ENCODE measurements at regions not wholly inside any gene's neighbourhood (a gene's known extent, or its start where the extent isn't known, plus 50 kb on each side); places are given as distances from the start of the nearest gene placed in this dataset.
"Not testable (repeated sequence)": the region's sequence is repeated elsewhere in the genome, so short reads cannot be mapped to it uniquely, and the experiment has no call there.

DNA sequence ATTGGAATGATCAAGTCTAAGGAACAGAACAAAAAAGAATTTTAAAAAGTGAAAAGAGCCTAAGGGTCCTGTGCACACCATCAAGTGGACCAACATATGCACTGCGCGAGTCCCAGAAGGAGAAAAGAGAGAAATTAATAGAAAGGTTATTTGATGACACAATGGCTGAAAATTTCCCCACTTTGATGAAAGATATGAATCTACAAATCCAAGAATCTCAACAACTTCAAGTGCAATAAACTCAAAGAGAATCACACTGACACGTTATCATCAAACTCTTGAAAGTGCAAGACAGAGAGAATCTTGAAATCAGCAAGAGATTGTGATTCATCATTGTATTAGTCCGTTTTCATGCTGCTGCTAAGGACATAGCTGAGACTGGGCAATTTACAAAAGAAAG, 230.8 kb downstream of the ADAMTS15 start:
- no peak for DNase-seq

GRCh38 chr11:130682471-130682870, 233.8 kb downstream of the SNX19 start:
- DNase-seq = not testable (repeated sequence)

GRCh38 chr11:130689222-130689908, 226.9 kb downstream of the SNX19 start:
- DNase-seq = no peak

- no peak for DNase-seq
Observed at GRCh38 chr11:130691581-130691980, 224.7 kb downstream of the SNX19 start.

DNA sequence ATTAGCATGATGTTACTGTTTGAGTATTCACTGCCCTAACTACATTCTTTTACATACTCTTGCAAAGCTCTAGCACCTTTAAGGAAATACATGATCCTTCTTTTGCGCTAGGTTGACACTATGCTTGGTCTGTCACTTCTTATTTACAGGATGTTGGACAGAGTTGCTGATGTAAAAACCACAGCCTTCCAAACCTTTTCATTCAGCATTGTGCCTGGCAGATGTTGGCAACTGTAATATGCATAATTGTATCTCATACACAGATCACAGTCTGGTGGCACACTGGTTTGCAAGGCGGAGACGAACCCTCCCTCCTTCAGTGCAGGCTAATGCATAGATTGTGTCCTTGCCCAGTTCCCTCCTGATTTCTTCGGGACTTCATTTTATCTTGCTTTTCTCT, 224.1 kb downstream of the SNX19 start:
- no peak for DNase-seq

GRCh38 chr11:130693543-130693942, 222.7 kb downstream of the SNX19 start:
- DNase-seq = no peak

- no peak for DNase-seq
Observed at GRCh38 chr11:130694488-130695045, 221.7 kb downstream of the SNX19 start.

GRCh38 chr11:130698174-130698573, 218.1 kb downstream of the SNX19 start:
- no peak for DNase-seq

- no peak for DNase-seq
Observed at GRCh38 chr11:130699561-130699960, 216.7 kb downstream of the SNX19 start.

DNA sequence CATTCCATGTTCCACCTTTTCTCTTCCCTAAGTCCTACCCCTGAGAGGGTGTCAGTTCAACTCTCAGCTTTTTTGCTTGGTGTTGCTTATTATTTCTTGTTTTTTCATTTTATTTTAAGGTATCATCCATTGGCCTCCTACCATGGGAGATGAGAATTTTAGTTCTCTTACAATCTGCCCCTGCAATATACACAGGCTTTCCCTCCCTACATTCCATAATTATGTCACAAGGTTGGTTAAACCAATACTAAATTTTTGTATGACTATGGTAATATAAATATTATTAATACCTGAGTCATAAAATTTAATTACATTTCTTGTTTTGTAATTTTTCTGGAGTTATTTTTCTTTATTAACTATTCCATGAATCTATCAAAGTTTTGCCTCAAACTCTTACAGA, 216.2 kb downstream of the SNX19 start:
- DNase-seq = no peak

- DNase-seq = no peak
Observed at GRCh38 chr11:130703489-130704190, 212.6 kb downstream of the SNX19 start.

- DNase-seq = no peak
Observed at GRCh38 chr11:130705670-130706421, 210.4 kb downstream of the SNX19 start.

- no peak for DNase-seq
Observed at GRCh38 chr11:130706572-130706971, 209.7 kb downstream of the SNX19 start.

DNA sequence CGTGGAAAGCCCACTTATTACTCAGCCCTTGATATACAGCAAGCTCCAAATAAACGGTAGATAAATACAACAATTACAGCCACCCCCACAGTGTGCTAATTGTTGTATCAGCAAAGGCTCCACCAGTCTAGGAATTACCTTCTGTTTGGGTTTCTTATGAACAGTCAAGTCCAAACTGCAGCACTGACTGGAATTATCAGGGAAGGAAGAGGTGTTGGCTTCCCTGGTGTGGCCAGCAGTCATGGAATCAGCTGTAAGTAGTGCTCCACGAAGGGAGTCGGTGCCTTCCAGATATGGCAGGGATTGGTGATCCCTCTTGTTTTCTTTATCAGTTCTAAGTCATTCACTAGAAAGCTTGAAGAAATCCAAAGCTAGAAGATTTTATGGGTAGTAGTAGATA, 209.1 kb downstream of the SNX19 start:
- no peak for DNase-seq

- no peak for DNase-seq
Observed at GRCh38 chr11:130709531-130709930, 206.7 kb downstream of the SNX19 start.

DNA sequence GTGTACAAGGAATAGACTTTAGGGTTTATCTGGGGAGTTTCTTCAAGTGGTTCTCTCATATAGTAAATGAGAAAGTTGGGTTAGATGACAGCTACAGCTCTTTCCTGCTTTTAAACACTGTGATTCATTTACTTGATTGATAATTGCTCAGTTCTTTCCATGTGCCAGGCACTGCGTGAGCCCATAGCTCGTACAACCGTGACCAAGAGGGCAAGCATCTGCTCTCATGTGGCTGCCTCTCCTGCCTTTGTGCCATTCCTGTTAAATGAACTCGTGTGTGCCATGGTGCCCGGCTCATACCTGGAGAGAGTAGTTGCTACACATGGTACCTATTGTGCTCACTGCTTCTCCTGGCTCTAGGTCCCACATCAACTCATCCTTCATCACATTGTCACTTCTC, 206.3 kb downstream of the SNX19 start:
- DNase-seq = no peak

DNA sequence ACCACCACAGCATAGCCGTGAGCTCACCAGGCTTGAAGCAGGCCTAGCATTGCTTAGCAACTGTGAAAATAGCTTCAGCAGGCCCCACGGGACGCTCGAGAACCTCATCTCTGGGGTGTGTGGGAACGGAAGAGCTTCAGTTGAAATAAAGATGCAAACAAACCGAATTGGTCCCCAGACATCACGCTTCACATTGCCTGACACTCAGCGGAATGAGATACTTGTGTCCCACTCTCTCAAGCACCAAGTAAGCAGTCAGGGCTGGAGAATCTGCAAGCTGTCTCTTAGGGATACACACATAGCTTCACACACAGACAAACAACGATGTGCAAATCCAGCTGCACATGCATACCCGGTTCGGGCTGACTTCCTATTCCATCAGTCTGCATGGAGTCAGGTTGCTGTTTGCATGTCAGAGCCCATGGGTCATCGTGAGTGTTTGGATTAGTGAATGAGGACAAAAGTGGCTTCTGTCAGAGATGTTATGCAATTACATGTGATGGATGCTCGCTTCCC, 205.7 kb downstream of the SNX19 start:
- no peak for DNase-seq

GRCh38 chr11:130711193-130711592, 205.1 kb downstream of the SNX19 start:
- no peak for DNase-seq

- DNase-seq = no peak
Observed at GRCh38 chr11:130712480-130712879, 203.8 kb downstream of the SNX19 start.

DNA sequence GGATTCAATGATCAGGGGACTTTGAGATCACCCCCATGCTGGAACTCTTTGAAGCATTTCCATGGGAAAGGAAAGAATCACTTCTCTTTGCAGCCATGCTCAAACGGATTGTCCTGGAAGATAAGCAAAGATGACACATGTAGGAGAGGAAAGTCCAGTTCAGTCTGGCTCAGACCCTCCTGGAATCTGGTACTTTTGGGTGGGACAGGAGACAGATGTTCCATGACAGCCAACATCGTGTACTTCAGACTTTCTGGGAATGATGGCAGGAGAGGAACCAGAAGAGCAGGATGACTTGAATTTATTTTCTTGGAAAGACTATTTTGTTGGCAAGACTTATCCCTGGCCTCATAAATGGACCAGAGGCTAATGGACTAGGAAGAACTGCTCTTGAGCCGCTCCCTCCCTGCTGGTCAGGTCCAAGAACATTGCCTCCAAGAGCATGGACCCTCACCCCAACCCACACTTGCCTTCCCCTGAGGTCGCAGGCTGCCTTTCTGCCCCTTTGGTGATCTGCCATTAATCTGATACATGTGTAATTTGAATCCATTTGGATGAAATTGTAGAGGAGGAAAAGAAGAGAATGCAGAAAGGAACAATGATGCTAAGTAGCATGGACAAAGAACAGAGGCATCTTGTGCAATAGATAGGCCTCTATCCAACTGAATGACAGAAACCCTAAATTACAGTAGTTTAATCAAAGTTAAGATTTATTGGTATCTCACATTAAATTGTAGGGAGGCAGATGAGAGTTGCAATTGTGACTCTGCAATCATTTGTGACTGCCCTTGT, 201.0 kb downstream of the SNX19 start:
- DNase-seq = no peak

GRCh38 chr11:130715877-130716220, 200.4 kb downstream of the SNX19 start:
- no peak for DNase-seq

- DNase-seq = no peak
Observed at GRCh38 chr11:130718120-130718519, 198.2 kb downstream of the SNX19 start.

Data from NCI-H2171 (cell line).